ENCODE measurements at regions not wholly inside any gene's neighbourhood (a gene's known extent, or its start where the extent isn't known, plus 50 kb on each side); places are given as distances from the start of the nearest gene placed in this dataset.

- TF ChIP-seq POLR2A (IDR thresholded peaks at IDR 0.05) (no peak), CTCF (IDR thresholded peaks at IDR 0.05) (no peak)
Observed at GRCh38 chr1:222232842-222233241, 315.1 kb downstream of the HHIPL2 start.
